ENCODE measurements at regions not wholly inside any gene's neighbourhood (a gene's known extent, or its start where the extent isn't known, plus 50 kb on each side); places are given as distances from the start of the nearest gene placed in this dataset.

DNA sequence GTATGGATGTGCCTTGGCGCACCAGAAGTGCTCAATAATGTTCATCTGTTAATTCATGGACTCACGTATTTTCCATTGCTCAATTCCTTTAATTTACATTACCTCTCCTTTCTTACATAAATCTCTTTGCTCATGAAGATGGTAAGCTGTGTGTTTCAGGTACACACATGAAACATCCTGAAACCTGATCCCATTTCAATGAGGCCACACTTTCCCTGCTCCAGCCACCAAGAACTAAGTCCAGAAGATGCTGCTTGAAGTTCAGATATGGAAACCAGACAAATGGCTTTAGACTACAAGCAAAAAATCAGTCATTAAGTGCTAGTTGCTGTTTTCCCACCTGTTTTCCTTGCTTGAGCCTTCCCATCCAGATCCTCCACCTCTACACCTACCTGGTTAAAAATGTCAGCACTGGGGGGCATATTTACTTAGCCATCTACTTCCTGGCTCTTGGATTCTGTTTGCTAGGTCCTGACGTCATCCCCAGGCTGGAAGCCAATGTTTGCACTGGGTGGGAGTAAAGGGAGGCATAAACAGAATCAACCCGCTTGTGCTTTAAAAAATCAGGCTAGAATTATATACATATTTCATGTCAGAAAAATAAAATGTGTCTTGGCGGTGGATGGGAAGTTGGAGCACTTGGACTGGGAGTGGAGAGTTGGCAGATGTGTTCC, 309.7 kb downstream of the OSR1 start:
- DNase-seq (ENCODE audit: low read depth) (peak; percentile 77), FAIRE-seq (no peak)
- H3K36me3 ChIP-seq (ENCODE audit: control insufficient read depth, insufficient read depth, low read length): no peaks in the 10 kb centered on the region
- no peak overlapping the region for H3K4me3 ChIP-seq (ENCODE audit: low read depth, low read length)
- no peak for TF ChIP-seq CTCF (IDR thresholded peaks at IDR 0.05; ENCODE audit: insufficient read depth, low read length, severe bottlenecking)
- no peaks in the 10 kb centered on the region for H3K27me3 ChIP-seq (ENCODE audit: control insufficient read depth, insufficient read depth, low read length)

DNA sequence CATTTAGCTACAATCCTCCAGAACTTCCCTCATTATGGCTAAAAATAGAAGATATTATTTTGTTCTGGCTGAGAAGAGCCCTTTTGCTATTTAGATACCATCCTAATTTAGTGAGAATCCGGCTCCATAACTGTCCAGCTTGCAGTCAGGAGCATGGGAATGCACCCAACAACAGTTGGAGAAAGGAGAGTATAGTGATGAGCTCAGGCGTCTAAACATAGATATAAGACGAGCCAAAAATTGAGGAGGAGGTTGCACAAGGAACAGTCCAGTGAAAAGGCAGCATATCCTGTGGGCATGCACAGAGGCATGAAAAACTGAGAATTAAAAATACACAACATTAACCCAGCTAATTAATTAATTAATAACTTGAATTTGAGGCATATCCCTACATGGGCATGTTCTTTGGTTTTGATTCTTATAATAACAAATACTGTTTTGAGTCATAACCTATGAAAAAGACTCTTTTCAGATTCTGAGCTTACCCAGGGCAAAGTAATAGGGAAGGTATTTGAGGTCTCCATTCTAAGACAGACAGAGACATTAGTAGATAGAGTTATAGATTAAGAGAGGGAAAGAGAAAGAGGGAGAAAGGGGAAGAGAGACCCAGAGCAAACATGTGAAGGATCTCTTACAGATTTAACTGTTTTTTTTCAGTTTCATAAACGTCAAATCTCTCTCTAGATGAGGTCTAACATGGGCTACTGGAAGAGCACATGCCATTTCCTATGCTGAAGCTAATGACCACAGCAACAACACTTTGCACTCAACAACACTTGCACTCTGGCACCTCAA, 311.2 kb downstream of the OSR1 start:
- no peak for FAIRE-seq
- Histone ChIP-seq H3K4me3 (ENCODE audit: low read depth, low read length) (no peak overlapping the region), H3K36me3 (ENCODE audit: control insufficient read depth, insufficient read depth, low read length) (no peaks in the 10 kb centered on the region), H3K27me3 (ENCODE audit: control insufficient read depth, insufficient read depth, low read length) (no peaks in the 10 kb centered on the region)
- no peak for TF ChIP-seq CTCF (IDR thresholded peaks at IDR 0.05; ENCODE audit: insufficient read depth, low read length, severe bottlenecking)
- no peak for DNase-seq (ENCODE audit: low read depth)

- no peaks in the 10 kb centered on the region for H3K36me3 ChIP-seq (ENCODE audit: control insufficient read depth, insufficient read depth, low read length)
- no peak for FAIRE-seq
- TF ChIP-seq CTCF (IDR thresholded peaks at IDR 0.05; ENCODE audit: insufficient read depth, low read length, severe bottlenecking): no peak
- no peaks in the 10 kb centered on the region for H3K27me3 ChIP-seq (ENCODE audit: control insufficient read depth, insufficient read depth, low read length)
- no peak for DNase-seq (ENCODE audit: low read depth)
- H3K4me3 ChIP-seq (ENCODE audit: low read depth, low read length): no peak overlapping the region
Measured at GRCh38 chr2:19045151-19045550, 313.3 kb downstream of the OSR1 start.

- Histone ChIP-seq H3K36me3 (ENCODE audit: control insufficient read depth, insufficient read depth, low read length) (no peaks in the 10 kb centered on the region), H3K4me3 (ENCODE audit: low read depth, low read length) (no peak overlapping the region), H3K27me3 (ENCODE audit: control insufficient read depth, insufficient read depth, low read length) (no peaks in the 10 kb centered on the region)
- FAIRE-seq (no peak), DNase-seq (ENCODE audit: low read depth) (no peak)
- TF ChIP-seq CTCF (IDR thresholded peaks at IDR 0.05; ENCODE audit: insufficient read depth, low read length, severe bottlenecking): no peak
Measured at GRCh38 chr2:19043893-19044292, 314.5 kb downstream of the OSR1 start.

DNA sequence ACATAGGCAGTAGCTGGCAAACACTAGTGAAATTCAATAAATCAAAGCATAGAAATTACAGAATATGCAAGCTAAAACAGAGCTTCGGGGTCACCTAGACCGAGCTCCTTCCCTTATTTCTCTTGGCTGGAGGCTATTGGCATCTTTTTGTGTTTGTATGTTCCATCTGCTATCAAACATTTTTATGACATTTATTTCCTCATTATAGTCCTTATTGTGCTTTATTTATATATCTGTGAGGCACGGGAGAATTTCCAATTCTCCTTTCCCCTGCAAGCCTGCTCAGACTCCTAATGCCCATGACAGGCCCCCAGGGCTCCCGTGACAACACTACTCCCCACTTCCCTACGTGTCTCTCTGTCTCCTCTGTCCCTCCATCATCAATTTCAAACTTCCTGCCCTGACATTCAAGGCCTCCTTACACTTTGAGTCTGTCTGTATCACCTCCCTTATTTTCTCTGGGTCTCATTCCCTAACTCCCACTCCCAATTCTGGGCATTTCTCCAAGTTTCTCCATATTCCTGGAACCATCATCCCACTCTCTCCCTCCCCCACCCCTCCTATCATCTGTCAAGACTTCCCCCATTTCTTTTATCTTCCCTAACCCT, 316.9 kb downstream of the OSR1 start:
- no peaks in the 10 kb centered on the region for H3K27me3 ChIP-seq (ENCODE audit: control insufficient read depth, insufficient read depth, low read length)
- no peak for TF ChIP-seq CTCF (IDR thresholded peaks at IDR 0.05; ENCODE audit: insufficient read depth, low read length, severe bottlenecking)
- H3K4me3 ChIP-seq (ENCODE audit: low read depth, low read length): no peak overlapping the region
- no peaks in the 10 kb centered on the region for H3K36me3 ChIP-seq (ENCODE audit: control insufficient read depth, insufficient read depth, low read length)
- FAIRE-seq (no peak), DNase-seq (ENCODE audit: low read depth) (no peak)
